ENCODE measurements at regions not wholly inside any gene's neighbourhood (a gene's known extent, or its start where the extent isn't known, plus 50 kb on each side); places are given as distances from the start of the nearest gene placed in this dataset.

GRCh38 chr1:9179463-9180110 is 50.7 kb upstream of the GPR157 start:
- no peak for DNase-seq

GRCh38 chr1:9180111-9180819 is 51.4 kb upstream of the GPR157 start:
- no peak for DNase-seq

GRCh38 chr1:9181176-9181906 is 52.4 kb upstream of the GPR157 start:
- DNase-seq, result peak; percentile 28

- no peak for DNase-seq
These were observed 52.4 kb upstream of the H6PD start for GRCh38 chr1:9181990-9182783.

- no peak for DNase-seq
These were observed 51.8 kb upstream of the H6PD start for GRCh38 chr1:9182784-9183257.

- no peak for DNase-seq
These were observed 51.1 kb upstream of the H6PD start for GRCh38 chr1:9183441-9183840.

GRCh38 chr1:9183898-9184297 is 50.7 kb upstream of the H6PD start:
- no peak for DNase-seq

GRCh38 chr1:9184749-9185148 is 49.8 kb upstream of the H6PD start:
- DNase-seq, result no peak
